ENCODE measurements at regions not wholly inside any gene's neighbourhood (a gene's known extent, or its start where the extent isn't known, plus 50 kb on each side); places are given as distances from the start of the nearest gene placed in this dataset.

DNA sequence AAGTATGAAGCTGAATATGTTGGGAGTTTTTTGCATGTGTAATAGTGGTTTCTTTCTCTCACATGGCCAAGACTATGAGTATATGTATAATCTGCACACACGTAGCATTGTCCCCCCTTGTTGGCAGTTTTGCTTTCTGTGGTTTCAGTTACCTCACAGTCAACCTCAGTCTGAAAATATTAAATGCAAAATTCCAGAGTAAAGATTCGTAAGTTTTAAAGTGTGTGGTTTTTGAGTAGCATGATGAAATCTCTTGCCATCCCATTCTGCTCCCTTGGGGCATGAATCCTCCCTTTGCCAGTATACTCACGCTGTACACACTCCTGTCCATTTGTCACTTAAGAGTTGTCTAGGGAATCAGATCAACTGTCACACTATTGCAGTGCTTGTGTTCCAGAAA is 742.0 kb upstream of the CCDC54 start:
- Histone ChIP-seq H3K27me3 (no peaks in the 10 kb centered on the region), H3K9me3 (no peaks in the 10 kb centered on the region), H3K4me3 (no peak overlapping the region), H3K27ac (no peak overlapping the region), H3K36me3 (replicated peaks in 1 of 2; ENCODE audit: insufficient read depth in 1 of 2, low read depth in 2 of 2) (no peaks in the 10 kb centered on the region), H3K4me1 (no peaks in the 10 kb centered on the region)
- TF ChIP-seq, protein P1, sequence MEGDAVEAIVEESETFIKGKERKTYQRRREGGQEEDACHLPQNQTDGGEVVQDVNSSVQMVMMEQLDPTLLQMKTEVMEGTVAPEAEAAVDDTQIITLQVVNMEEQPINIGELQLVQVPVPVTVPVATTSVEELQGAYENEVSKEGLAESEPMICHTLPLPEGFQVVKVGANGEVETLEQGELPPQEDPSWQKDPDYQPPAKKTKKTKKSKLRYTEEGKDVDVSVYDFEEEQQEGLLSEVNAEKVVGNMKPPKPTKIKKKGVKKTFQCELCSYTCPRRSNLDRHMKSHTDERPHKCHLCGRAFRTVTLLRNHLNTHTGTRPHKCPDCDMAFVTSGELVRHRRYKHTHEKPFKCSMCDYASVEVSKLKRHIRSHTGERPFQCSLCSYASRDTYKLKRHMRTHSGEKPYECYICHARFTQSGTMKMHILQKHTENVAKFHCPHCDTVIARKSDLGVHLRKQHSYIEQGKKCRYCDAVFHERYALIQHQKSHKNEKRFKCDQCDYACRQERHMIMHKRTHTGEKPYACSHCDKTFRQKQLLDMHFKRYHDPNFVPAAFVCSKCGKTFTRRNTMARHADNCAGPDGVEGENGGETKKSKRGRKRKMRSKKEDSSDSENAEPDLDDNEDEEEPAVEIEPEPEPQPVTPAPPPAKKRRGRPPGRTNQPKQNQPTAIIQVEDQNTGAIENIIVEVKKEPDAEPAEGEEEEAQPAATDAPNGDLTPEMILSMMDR (IDR thresholded peaks at IDR 0.05) = no peak
- TF ChIP-seq POLR2A (IDR thresholded peaks at IDR 0.05) = no peak
- ATAC-seq (no peak), DNase-seq (no peak)
- WGBS, 2 donors = 47 to 55% methylated on average over 3 of the region's 3 CpGs
- intact Hi-C loops (cut with DNase I) = no loop called here

- H3K27me3 ChIP-seq = no peaks in the 10 kb centered on the region
- WGBS, 2 donors = 49 to 60% methylated on average over 3 of the region's 3 CpGs
- H3K4me1 ChIP-seq = no peaks in the 10 kb centered on the region
- no peak for TF ChIP-seq POLR2A (IDR thresholded peaks at IDR 0.05)
- TF ChIP-seq, protein P1 (IDR thresholded peaks at IDR 0.05) = no peak
- H3K9me3 ChIP-seq = no peaks in the 10 kb centered on the region
- H3K27ac ChIP-seq = no peak overlapping the region
- ATAC-seq = no peak
- no peak overlapping the region for H3K4me3 ChIP-seq
- intact Hi-C loops (cut with DNase I) = no loop called here
- DNase-seq = no peak
- no peaks in the 10 kb centered on the region for H3K36me3 ChIP-seq (replicated peaks in 1 of 2; ENCODE audit: insufficient read depth in 1 of 2, low read depth in 2 of 2)
Measured at GRCh38 chr3:106635826-106636225, 741.4 kb upstream of the CCDC54 start.

GRCh38 chr3:106640353-106640752 is 736.9 kb upstream of the CCDC54 start:
- TF ChIP-seq, protein P1 (IDR thresholded peaks at IDR 0.05) = no peak
- no peak for TF ChIP-seq POLR2A (IDR thresholded peaks at IDR 0.05)
- ATAC-seq = no peak
- WGBS, 2 donors = 71 to 84% methylated on average over 1 of the region's 1 CpG

GRCh38 chr3:106642161-106642560 is 735.1 kb upstream of the CCDC54 start:
- TF ChIP-seq, protein P1 (IDR thresholded peaks at IDR 0.05) = no peak
- no peak for TF ChIP-seq POLR2A (IDR thresholded peaks at IDR 0.05)
- DNase-seq (no peak), ATAC-seq (no peak)
- H3K9me3 ChIP-seq = no peaks in the 10 kb centered on the region
- no peak overlapping the region for H3K27ac ChIP-seq
- H3K27me3 ChIP-seq = no peaks in the 10 kb centered on the region
- intact Hi-C loops (cut with DNase I) = no loop called here
- H3K36me3 ChIP-seq (replicated peaks in 1 of 2; ENCODE audit: insufficient read depth in 1 of 2, low read depth in 2 of 2) = no peaks in the 10 kb centered on the region
- no peaks in the 10 kb centered on the region for H3K4me1 ChIP-seq
- no peak overlapping the region for H3K4me3 ChIP-seq

More at GRCh38 chr3:106640353-106640752, 736.9 kb upstream of the CCDC54 start:
- intact Hi-C loops (cut with DNase I) = no loop called here
- Histone ChIP-seq H3K27ac (no peak overlapping the region), H3K27me3 (no peaks in the 10 kb centered on the region), H3K4me1 (no peaks in the 10 kb centered on the region), H3K4me3 (no peak overlapping the region), H3K36me3 (replicated peaks in 1 of 2; ENCODE audit: insufficient read depth in 1 of 2, low read depth in 2 of 2) (no peaks in the 10 kb centered on the region), H3K9me3 (no peaks in the 10 kb centered on the region)
- no peak for DNase-seq

DNA sequence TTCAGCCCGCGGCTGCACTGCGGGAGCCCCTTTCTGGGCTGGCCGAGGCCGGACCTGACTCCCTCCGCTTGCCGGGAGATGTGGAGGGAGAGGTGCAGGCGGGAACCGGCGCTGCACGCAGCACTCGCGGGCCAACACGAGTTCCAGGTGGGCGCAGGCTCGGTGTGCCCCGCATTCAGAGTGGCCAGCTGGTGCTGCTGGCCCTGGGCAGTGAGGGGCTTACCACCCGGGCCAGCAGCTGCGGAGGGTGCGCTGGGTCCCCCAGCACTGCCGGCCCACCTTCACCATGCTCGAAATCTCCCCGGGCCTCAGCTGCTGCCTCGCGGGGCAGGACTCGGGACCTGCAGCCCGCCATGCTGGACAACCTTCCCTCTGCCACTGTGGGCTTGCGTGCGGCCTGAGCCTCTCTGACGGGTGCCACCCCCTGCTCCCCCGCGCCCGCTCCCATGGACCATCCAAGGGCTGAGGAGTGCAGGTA is 733.5 kb upstream of the CCDC54 start:
- intact Hi-C loops (cut with DNase I) = no loop called here
- 90 to 100% methylated on average over 1 to 25 of the region's 33 CpGs for WGBS, 2 donors
- TF ChIP-seq POLR2A (IDR thresholded peaks at IDR 0.05) = no peak
- H3K36me3 ChIP-seq (replicated peaks in 1 of 2; ENCODE audit: insufficient read depth in 1 of 2, low read depth in 2 of 2) = no peaks in the 10 kb centered on the region
- no peak for ATAC-seq
- no peak overlapping the region for H3K4me3 ChIP-seq
- no peaks in the 10 kb centered on the region for H3K4me1 ChIP-seq
- H3K27ac ChIP-seq = no peak overlapping the region
- H3K9me3 ChIP-seq = no peaks in the 10 kb centered on the region
- no peak for DNase-seq
- H3K27me3 ChIP-seq = no peaks in the 10 kb centered on the region

Data from body of pancreas (tissue), 4 donors.